ENCODE measurements at regions not wholly inside any gene's neighbourhood (a gene's known extent, or its start where the extent isn't known, plus 50 kb on each side); places are given as distances from the start of the nearest gene placed in this dataset.

DNA sequence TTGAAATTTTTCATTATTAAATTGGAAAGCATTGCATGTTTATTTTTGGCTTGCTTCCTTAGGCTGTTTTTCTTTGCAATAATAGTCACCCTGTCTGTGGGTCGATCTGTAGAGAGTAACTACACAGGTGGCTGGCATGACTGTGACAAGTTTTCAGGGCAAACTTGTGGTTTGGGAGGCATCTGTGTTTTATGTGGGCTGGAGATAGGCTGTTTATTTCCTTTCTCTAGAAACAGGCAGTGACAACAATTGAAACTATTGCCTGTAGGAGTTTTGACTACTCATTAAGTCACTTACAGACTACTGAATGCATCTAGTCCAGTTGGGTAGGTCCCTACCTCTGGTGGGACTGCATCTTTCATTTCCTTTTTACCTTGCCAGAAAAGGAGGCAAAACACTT, 155.6 kb downstream of the DYRK2 start:
- TF ChIP-seq, protein P1, sequence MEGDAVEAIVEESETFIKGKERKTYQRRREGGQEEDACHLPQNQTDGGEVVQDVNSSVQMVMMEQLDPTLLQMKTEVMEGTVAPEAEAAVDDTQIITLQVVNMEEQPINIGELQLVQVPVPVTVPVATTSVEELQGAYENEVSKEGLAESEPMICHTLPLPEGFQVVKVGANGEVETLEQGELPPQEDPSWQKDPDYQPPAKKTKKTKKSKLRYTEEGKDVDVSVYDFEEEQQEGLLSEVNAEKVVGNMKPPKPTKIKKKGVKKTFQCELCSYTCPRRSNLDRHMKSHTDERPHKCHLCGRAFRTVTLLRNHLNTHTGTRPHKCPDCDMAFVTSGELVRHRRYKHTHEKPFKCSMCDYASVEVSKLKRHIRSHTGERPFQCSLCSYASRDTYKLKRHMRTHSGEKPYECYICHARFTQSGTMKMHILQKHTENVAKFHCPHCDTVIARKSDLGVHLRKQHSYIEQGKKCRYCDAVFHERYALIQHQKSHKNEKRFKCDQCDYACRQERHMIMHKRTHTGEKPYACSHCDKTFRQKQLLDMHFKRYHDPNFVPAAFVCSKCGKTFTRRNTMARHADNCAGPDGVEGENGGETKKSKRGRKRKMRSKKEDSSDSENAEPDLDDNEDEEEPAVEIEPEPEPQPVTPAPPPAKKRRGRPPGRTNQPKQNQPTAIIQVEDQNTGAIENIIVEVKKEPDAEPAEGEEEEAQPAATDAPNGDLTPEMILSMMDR (IDR thresholded peaks at IDR 0.05; ENCODE audit: low read depth, low read length, poor library complexity, severe bottlenecking): no peak
- TF ChIP-seq EZH2phosphoT487 (IDR thresholded peaks at IDR 0.05; ENCODE audit: borderline replicate concordance, low read length): no peak
